Esophagus mucosa (tissue), 1 donor: ENCODE measurements at regions not wholly inside any gene's neighbourhood (a gene's known extent, or its start where the extent isn't known, plus 50 kb on each side); places are given as distances from the start of the nearest gene placed in this dataset.
"Not testable (repeated sequence)": the region's sequence is repeated elsewhere in the genome, so short reads cannot be mapped to it uniquely, and the experiment has no call there.

Experiments used
- ATAC-seq: fragments of 200-7000 bp; cut with Tn5 transposase; one replicate; pipeline ENCODE4 v1.9.1; 2020
- donor health status: DM: yes; HTN: yes; CAD: no.

DNA sequence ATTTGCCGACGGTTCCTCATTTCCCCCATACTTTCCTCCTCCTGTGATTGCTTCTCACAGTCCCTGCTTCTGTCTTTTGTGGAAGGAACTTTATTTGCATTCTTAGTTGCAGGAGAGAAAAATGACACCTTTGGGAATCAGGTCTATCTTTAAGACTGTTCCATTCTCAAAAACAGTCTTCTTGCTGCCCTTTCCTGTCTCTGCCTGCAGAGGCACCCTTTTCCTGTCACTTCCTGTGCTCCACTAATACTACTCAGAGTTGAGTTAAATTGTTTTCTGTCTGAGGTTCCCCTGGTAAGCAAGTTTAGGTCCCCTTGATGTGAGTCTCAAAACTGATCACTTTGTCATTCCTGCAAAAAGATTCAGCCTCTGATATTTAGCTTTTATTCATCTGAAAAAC lies 208.8 kb upstream of the CLNK start:
- no peak for ATAC-seq

- no peak for ATAC-seq
Observed at GRCh38 chr4:10891866-10892265, 207.3 kb upstream of the CLNK start.

DNA sequence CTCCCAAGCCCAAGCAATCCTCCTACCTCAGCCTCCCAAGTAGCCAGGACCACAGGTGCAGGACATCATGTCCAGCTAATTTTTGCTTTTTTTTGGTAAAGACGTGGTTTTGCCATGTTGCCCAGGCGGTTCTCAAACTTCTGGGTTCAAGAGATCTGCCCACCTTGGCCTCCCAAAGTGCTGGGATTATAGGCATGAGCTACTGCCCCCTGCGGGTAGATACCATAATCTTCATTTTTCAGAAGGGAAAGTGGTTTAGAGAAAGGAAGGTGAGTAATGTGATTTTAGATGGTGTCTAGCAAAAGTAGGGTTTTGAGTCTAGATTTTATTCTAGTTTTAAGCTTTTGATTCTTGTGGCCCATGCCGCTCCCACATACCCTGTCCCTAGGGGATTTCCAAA lies 205.3 kb upstream of the CLNK start:
- ATAC-seq: no peak

DNA sequence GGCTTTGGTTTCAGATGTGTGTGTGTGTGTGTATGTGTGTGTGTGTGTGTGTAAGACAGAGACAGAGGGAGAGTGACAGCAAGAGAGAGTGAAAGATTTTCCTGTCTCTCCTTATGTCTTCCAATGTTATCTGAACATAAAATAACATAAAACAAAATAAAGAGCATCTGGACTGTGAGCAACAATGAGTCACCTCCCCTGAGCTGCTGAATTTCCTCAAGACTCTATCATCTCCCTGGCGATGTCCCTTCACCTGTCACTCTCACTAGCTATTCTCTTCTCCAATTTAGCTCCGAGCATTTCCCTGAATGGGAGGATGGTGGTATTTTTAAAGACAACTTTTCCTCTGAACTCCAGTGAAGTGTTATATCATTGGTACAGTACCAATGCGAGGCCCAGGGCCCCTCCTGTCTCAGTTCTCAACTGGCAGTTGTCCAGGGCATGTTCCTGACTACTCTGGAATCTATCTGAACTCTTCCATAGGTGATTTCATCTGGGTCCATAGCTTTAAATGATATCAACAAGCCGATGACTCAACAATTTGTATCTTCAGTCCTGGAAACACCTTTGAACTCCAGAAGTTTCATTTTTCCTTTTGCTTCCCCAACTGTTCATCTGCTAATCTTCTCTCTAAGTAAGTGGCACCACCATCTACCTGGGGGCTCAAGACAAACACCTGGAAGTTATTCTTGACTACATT lies 195.0 kb upstream of the CLNK start:
- no peak for ATAC-seq

- ATAC-seq: no peak
Observed at GRCh38 chr4:10878861-10879260, 194.3 kb upstream of the CLNK start.

- ATAC-seq: no peak
Observed at GRCh38 chr4:10877076-10877475, 192.5 kb upstream of the CLNK start.

- ATAC-seq: no peak
Observed at GRCh38 chr4:10875144-10875799, 190.7 kb upstream of the CLNK start.

- ATAC-seq: no peak
Observed at GRCh38 chr4:10873809-10874208, 189.2 kb upstream of the CLNK start.

DNA sequence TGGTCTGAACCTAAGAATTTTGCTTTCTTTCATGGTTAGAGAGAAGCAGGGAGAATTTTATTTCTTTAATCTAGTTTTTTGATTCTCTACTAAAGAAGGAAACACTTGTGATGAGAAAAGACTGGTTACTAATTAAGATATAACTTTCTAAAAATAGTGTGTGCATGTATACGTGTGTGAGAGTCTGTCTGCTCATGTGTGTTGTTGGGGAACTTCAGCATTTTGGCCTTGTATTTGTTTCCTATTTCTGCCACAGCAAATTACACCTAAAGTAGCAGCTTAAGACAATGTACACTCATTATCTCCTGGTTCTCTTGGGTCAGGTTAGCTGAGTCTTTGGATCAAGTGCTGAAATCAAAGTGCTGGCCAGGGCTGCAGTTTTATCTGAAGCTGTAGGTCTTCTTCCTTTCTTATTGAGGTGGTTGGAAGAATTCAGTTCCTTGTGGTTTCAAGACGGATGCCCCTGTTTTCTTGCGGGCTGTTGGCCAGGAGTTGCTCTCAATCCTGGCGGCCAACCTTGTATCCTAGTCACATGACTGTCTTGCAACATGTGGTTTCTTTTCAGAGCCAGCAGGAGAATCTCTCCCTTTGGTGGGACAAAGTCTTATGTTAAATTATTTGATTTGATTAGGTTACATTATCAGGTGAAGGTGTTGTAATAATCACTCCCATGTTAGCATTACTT lies 188.4 kb upstream of the CLNK start:
- ATAC-seq: no peak

DNA sequence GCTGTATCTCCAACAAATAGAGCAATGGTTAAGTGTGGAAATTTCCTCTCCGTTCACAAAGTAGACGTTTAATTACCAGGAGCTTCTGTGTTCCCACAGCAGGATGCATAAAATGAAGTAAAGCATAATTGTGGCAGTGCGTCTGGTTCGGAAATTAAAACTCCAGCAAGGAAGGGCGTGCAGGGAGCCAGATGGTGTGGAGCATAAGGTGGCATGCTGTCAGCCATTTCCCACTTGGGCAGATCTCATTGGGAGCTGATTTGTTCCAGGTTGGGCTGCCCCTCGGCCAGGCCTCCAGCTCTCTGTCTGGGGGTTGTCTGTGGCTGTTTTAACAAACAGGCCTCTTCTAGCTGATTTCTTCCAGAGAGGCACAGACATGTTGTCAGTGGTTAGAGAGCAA lies 182.1 kb upstream of the CLNK start:
- ATAC-seq: no peak

GRCh38 chr4:10861036-10861435 lies 176.5 kb upstream of the CLNK start:
- ATAC-seq: no peak

DNA sequence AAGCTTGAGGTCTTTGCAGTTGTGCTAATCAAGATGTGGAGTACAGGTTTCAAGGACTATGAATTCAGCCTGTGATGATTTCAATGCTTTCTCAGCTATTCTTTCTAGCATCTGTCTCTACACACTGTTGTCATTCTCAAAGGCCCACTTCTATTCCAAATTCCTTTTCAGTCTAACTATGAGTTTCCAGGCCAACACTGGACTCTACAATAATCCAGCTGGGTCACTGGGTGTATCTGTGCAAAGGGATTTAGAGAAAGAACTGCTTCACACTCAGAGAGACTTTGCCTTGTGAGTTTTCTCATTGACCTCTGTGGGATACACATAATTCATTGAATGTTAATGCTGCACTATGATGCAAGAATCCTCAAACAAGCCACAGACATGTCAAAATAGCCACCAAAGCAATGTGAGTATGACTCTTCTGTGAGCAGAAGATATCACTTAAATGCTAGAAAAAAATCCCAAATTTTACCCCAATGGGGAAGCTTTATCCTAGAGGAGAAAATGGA lies 171.8 kb upstream of the CLNK start:
- ATAC-seq: no peak

- ATAC-seq: no peak
Observed at GRCh38 chr4:10853196-10853595, 168.6 kb upstream of the CLNK start.

GRCh38 chr4:10841697-10842096 lies 157.1 kb upstream of the CLNK start:
- no peak for ATAC-seq

GRCh38 chr4:10837151-10837550 lies 152.6 kb upstream of the CLNK start:
- ATAC-seq: no peak

- no peak for ATAC-seq
Observed at GRCh38 chr4:10832806-10833628, 148.4 kb upstream of the CLNK start.

- peak; percentile 51 for ATAC-seq
Observed at GRCh38 chr4:10831727-10832408, 147.3 kb upstream of the CLNK start.

DNA sequence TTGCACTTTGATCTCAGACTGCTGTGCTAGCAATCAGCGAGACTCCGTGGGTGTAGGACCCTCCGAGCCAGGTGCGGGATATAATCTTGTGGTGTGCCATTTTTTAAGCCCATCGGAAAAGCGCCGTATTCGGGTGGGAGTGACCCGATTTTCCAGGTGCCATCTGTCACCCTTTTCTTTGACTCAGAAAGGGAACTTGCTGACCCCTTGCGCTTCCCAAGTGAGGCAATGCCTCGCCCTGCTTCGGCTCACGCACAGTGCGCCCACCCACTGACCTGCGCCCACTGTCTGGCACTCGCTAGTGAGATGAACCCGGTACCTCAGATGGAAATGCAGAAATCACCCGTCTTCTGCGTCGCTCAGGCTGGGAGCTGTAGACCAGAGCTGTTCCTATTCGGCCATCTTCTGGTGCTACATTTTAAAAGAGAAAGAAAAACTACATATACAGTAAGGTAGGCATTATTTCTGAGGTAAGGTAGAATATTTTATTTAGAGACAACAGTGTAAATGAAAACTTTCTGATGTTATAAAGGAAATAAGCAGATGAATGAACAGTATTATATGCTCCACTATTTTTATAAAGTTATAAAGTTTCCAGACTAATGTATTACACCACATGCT lies 144.5 kb upstream of the CLNK start:
- ATAC-seq: not testable (repeated sequence)

DNA sequence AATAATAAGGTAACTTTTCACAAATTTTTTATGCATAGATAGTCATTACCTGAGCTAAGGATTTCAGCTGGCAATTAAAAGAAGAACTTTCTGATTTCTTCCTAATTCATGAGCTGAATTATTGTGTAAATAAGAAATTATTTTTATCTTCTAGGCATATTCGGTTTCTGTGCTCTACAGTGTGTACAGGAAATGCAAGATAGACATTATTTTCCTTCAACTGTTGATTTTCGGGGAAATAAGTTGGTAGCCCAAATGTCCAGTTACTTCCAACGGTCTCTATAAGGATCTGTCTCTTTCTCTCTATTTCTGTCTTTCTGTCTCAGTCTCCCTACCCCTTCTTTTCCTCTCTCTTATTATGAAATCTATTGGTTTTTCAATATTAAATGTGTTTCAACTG lies 137.3 kb upstream of the CLNK start:
- ATAC-seq: no peak

DNA sequence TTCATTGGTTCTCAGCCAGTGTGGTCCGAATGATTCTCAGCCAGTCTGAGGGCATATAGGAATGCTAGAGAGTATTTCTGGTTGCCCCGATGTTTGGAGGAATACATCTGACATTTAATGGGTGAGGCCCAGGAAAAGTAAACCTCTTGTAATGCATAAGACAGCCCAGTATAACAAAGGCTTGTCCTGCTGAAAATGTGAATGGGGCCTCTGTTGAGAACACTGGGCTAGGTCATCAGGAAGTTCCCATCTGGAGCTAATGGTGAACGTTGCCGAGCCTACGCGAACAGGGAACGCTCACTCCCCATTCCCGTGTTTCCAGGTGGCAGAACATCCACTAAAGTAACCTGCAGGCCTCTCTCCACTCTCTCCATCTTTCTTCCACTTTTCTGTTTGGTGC lies 132.0 kb upstream of the CLNK start:
- ATAC-seq: no peak

GRCh38 chr4:10811991-10812390 lies 127.4 kb upstream of the CLNK start:
- ATAC-seq: no peak

DNA sequence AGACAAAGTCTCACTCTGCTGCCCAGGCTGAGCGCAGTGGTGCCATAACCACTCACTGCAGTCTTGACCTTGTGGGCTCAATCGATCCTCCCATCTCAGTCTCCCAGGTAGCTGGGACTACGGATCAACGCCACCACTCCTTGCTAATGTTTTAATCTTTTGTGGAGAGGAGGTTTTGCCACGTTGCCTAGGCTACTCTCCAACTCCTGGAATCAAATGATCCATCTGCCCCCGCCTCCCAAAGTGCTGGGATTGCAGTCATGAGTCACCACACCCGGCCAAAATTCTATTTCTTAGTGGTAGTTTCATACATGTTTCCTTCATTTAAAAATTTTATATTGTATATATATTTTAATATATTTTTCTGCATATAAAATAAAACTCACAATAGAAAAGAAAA lies 125.8 kb upstream of the CLNK start:
- ATAC-seq: no peak
